ENCODE measurements at regions not wholly inside any gene's neighbourhood (a gene's known extent, or its start where the extent isn't known, plus 50 kb on each side); places are given as distances from the start of the nearest gene placed in this dataset.

GRCh38 chr5:45098483-45098882 lies 289.7 kb downstream of the MRPS30 start:
- H3K27ac ChIP-seq, result no peak overlapping the region
- TF ChIP-seq CTCF (conservative IDR thresholded peaks at IDR 0.05), result no peak
- TF ChIP-seq ZFX (IDR thresholded peaks at IDR 0.05), result no peak

GRCh38 chr5:45101146-45101545 lies 292.4 kb downstream of the MRPS30 start:
- no peak overlapping the region for H3K27ac ChIP-seq
- TF ChIP-seq CTCF (conservative IDR thresholded peaks at IDR 0.05) (no peak), ZFX (IDR thresholded peaks at IDR 0.05) (no peak)

- no peak for TF ChIP-seq CTCF (conservative IDR thresholded peaks at IDR 0.05)
- TF ChIP-seq ZFX (IDR thresholded peaks at IDR 0.05), result no peak
- H3K27ac ChIP-seq, result no peak overlapping the region
These were observed 296.8 kb downstream of the MRPS30 start for GRCh38 chr5:45105491-45105994.

- TF ChIP-seq ZFX (IDR thresholded peaks at IDR 0.05) (no peak), CTCF (conservative IDR thresholded peaks at IDR 0.05) (no peak)
- no peak overlapping the region for H3K27ac ChIP-seq
These were observed 300.3 kb downstream of the MRPS30 start for GRCh38 chr5:45109062-45109461.

DNA sequence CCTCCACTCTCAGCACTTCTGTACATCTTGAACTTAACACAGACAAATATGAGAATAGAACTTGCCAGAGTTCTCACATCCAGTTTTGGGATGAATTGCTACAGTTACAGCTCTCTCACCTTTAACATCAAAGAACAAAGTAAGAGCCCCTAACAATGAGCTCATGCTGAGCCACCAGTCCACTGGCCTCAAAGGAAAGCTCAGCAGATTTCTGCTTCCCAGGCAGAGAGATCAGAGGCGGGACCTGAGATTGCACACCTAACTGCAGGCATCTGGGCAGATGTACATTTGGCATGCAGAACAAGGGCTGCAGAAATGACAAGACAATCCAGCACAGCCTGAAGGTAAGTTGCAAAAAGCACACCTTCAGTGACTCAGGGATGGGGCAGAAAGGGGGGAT lies 300.9 kb downstream of the MRPS30 start:
- TF ChIP-seq CTCF (conservative IDR thresholded peaks at IDR 0.05) (no peak), ZFX (IDR thresholded peaks at IDR 0.05) (no peak)
- H3K27ac ChIP-seq, result no peak overlapping the region

DNA sequence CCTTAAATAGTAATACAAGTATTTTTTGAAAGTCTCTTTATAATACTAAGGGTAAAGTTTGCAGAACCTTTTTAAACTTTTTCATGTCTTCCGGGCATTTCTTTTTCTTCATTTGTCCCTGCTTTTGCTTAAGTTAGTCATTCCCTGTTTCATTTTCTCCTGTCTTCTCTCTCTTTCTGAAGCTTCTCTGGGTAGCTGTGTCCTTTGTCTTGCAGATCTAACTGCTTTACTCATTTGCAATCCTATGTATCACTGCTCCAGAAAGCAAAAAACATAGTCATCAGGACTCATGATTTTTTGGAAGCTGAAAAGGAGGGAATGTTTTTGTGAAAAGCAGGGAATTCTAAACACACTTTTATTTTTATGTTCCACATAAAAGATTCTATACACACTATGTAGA lies 301.7 kb downstream of the MRPS30 start:
- TF ChIP-seq CTCF (conservative IDR thresholded peaks at IDR 0.05) (no peak), ZFX (IDR thresholded peaks at IDR 0.05) (no peak)
- no peak overlapping the region for H3K27ac ChIP-seq

- no peak overlapping the region for H3K27ac ChIP-seq
- TF ChIP-seq ZFX (IDR thresholded peaks at IDR 0.05), result no peak
- TF ChIP-seq CTCF (conservative IDR thresholded peaks at IDR 0.05), result no peak
These were observed 305.0 kb downstream of the MRPS30 start for GRCh38 chr5:45113726-45114125.

Data from C4-2B (cell line).